ENCODE measurements at regions not wholly inside any gene's neighbourhood (a gene's known extent, or its start where the extent isn't known, plus 50 kb on each side); places are given as distances from the start of the nearest gene placed in this dataset.

- BruUV-seq (replicated peaks): no TSS peak
- RAD21 ChIA-PET (ENCODE audit: unreplicated experiment): no interaction called here
- 5% methylated on average over 2 of the region's 2 CpGs for WGBS (ENCODE audit: insufficient coverage, insufficient replicate concordance, low lambda C conversion rate, missing lambda C conversion rate)
- H4K20me1 ChIP-seq (ENCODE audit: control insufficient read depth, insufficient read depth): no peaks in the 10 kb centered on the region
- H2AFZ ChIP-seq (ENCODE audit: control insufficient read depth, low read depth, low read length): no peak overlapping the region
- DNase-seq (ENCODE audit: low read depth, low spot score): no peak
- SMC1A ChIA-PET (ENCODE audit: uncharacterized antibody, unreplicated experiment): no interaction called here
- H3K4me2 ChIP-seq (ENCODE audit: control insufficient read depth, insufficient read depth): no peak overlapping the region
- H3K27ac ChIP-seq (ENCODE audit: control insufficient read depth, insufficient read depth): no peak overlapping the region
- TF ChIP-seq NR2C1 (IDR thresholded peaks at IDR 0.05) (no peak), BCL11A (IDR thresholded peaks at IDR 0.05; ENCODE audit: low read depth, low read length) (no peak), BCLAF1 (IDR thresholded peaks at IDR 0.05) (no peak), CHD1 (IDR thresholded peaks at IDR 0.05; ENCODE audit: low read depth, low read length) (no peak), HSF1 (IDR thresholded peaks at IDR 0.05; ENCODE audit: low read depth, low read length) (no peak), SMC3 (IDR thresholded peaks at IDR 0.05; ENCODE audit: borderline replicate concordance, low read length) (no peak), CBX5 (IDR thresholded peaks at IDR 0.05; ENCODE audit: low read depth) (no peak)
- no peaks in the 10 kb centered on the region for H3K27me3 ChIP-seq (replicated peaks in 1 of 2; ENCODE audit: control insufficient read depth in 2 of 2, insufficient read depth in 2 of 2, low read length in 1 of 2)
- H3K36me3 ChIP-seq (ENCODE audit: control insufficient read depth in 2 of 2, insufficient read depth in 2 of 2, low read length in 1 of 2): no peaks in the 10 kb centered on the region
- ATAC-seq: no peak
- intact Hi-C loops (cut with micrococcal nuclease; ENCODE audit: unreplicated experiment): no loop called here
- no peaks in the 10 kb centered on the region for H3K4me1 ChIP-seq (ENCODE audit: control insufficient read depth, insufficient read depth, low read length)
- no peaks in the 10 kb centered on the region for H3K79me2 ChIP-seq (ENCODE audit: control insufficient read depth, insufficient read depth, low read length)
- no peak overlapping the region for H3K9ac ChIP-seq (ENCODE audit: control insufficient read depth, insufficient read depth, low read length)
- POLR2A ChIA-PET: interaction anchor here (0.6 kb wide), 1 partner anchor 619 kb away, joined by 4 read pairs; no protein-coding TSS in a partner anchor
- no peaks in the 10 kb centered on the region for H3K9me3 ChIP-seq (replicated peaks; ENCODE audit: control insufficient read depth, insufficient read depth, low read length)
- no peak for FAIRE-seq
- in situ Hi-C loops (cut with MboI): no loop called here
- H3K4me3 ChIP-seq: no peak overlapping the region
- CTCF ChIA-PET: interaction anchor here (1.7 kb wide), 1 partner anchor 21 kb away, joined by 8 read pairs; no protein-coding TSS in a partner anchor
Measured at GRCh38 chr6:68364271-68364805, 270.7 kb upstream of the ADGRB3 start.
